ENCODE measurements at regions not wholly inside any gene's neighbourhood (a gene's known extent, or its start where the extent isn't known, plus 50 kb on each side); places are given as distances from the start of the nearest gene placed in this dataset.
"Not testable (repeated sequence)": the region's sequence is repeated elsewhere in the genome, so short reads cannot be mapped to it uniquely, and the experiment has no call there.

DNA sequence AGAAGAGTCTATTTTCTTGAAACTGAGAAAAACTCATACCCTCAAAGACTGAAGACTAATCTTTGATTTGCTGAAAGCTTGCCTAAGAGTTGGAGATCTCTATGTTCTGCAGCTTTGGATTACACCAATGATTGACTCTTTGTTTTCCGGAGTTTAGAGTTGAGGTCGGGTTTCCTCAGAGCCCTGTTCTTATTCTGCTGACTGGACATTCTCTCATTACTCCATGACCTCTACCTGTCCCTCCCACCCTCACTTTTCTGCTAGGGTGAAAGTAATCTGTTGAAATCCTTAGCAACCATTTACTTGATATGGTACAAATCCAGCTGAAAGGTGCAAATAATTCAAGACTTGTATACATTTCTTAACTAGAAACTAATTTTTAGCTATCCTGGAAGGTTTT is 421.5 kb upstream of the FRG1 start:
- WGBS = 86% methylated on average over 2 of the region's 2 CpGs
- no peaks in the 10 kb centered on the region for H3K4me1 ChIP-seq
- no peaks in the 10 kb centered on the region for H3K9me3 ChIP-seq
- no peak overlapping the region for H3K4me3 ChIP-seq
- H3K27me3 ChIP-seq = no peaks in the 10 kb centered on the region
- H3K27ac ChIP-seq = no peak overlapping the region
- TF ChIP-seq CTCF (IDR thresholded peaks at IDR 0.05) = no peak
- TF ChIP-seq EP300 (IDR thresholded peaks at IDR 0.05) = no peak
- TF ChIP-seq POLR2A (IDR thresholded peaks at IDR 0.05) = no peak
- TF ChIP-seq POLR2AphosphoS5 (IDR thresholded peaks at IDR 0.05) = no peak
- DNase-seq (ENCODE audit: low spot score in 2 of 2) = no peak
- H3K36me3 ChIP-seq = no peaks in the 10 kb centered on the region

- 78% methylated on average over 3 of the region's 4 CpGs for WGBS
- no peak for DNase-seq (ENCODE audit: low spot score in 2 of 2)
- Histone ChIP-seq H3K27me3 (no peaks in the 10 kb centered on the region), H3K4me1 (no peaks in the 10 kb centered on the region), H3K4me3 (no peak overlapping the region), H3K9me3 (peaks cover 8% of the 10 kb centered on the region), H3K27ac (no peak overlapping the region), H3K36me3 (no peaks in the 10 kb centered on the region)
- no peak for TF ChIP-seq POLR2AphosphoS5 (IDR thresholded peaks at IDR 0.05)
- no peak for TF ChIP-seq CTCF (IDR thresholded peaks at IDR 0.05)
- no peak for TF ChIP-seq POLR2A (IDR thresholded peaks at IDR 0.05)
- TF ChIP-seq EP300 (IDR thresholded peaks at IDR 0.05) = no peak
Observed at GRCh38 chr4:189525304-189525703, 415.4 kb upstream of the FRG1 start.

DNA sequence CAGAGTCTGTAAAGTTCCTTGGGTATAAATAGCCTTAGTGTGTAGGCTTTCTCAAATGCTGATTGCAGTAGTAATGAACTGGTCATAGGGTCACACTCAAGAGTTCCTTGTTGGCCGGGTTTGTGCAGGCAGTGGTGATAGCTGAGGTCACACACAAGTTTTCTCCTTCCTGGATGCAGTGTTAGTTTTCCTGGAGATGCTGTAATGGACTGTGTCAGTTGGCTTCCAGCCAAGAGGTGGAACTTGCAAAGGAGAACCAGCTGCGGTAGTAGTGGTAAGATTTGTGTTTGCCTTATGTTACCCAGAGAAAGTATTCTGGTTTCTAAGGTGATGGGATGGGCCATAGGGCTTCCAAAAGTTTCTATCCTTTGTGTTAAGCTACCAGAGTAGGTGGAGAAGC is 409.8 kb upstream of the FRG1 start:
- no peaks in the 10 kb centered on the region for H3K27me3 ChIP-seq
- H3K27ac ChIP-seq = no peak overlapping the region
- no peak overlapping the region for H3K4me3 ChIP-seq
- H3K4me1 ChIP-seq = no peaks in the 10 kb centered on the region
- peaks cover 17% of the 10 kb centered on the region for H3K9me3 ChIP-seq
- 51% methylated on average over 2 of the region's 2 CpGs for WGBS
- no peak for DNase-seq (ENCODE audit: low spot score in 2 of 2)
- no peaks in the 10 kb centered on the region for H3K36me3 ChIP-seq
- TF ChIP-seq CTCF (IDR thresholded peaks at IDR 0.05) = no peak
- no peak for TF ChIP-seq POLR2A (IDR thresholded peaks at IDR 0.05)
- TF ChIP-seq EP300 (IDR thresholded peaks at IDR 0.05) = no peak
- TF ChIP-seq POLR2AphosphoS5 (IDR thresholded peaks at IDR 0.05) = no peak

DNA sequence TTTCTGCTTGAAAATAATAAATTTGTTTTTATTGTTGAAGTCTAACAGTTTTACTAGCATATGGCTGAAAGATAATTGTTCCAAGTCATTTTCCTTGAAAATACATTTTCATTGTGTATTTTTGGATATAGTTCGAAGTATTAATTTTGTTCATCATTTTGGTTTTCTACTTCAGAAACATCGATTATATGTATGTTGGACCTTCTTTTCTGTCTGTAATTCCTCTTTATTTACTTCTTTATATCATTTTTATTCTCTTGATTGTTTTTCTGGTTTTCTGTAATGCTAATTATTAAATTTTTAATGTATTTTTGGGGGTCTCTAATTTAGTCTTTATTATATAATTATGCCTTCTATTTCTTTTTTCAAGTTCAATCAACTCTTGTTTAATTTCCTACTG is 407.1 kb upstream of the FRG1 start:
- DNase-seq (ENCODE audit: low spot score in 2 of 2) = no peak
- WGBS = 91% methylated on average over 2 of the region's 2 CpGs

GRCh38 chr4:189547559-189547958 is 393.1 kb upstream of the FRG1 start:
- Histone ChIP-seq H3K27me3 (no peaks in the 10 kb centered on the region), H3K27ac (no peak overlapping the region), H3K4me3 (no peak overlapping the region), H3K36me3 (no peaks in the 10 kb centered on the region), H3K4me1 (no peaks in the 10 kb centered on the region), H3K9me3 (no peaks in the 10 kb centered on the region)
- WGBS = 85% methylated on average over 7 of the region's 7 CpGs
- no peak for DNase-seq (ENCODE audit: low spot score in 2 of 2)
- TF ChIP-seq POLR2AphosphoS5 (IDR thresholded peaks at IDR 0.05) = no peak

More for the DNA sequence above, 407.1 kb upstream of the FRG1 start:
- no peaks in the 10 kb centered on the region for H3K4me1 ChIP-seq
- H3K27ac ChIP-seq = no peak overlapping the region
- no peak overlapping the region for H3K4me3 ChIP-seq
- no peak for TF ChIP-seq CTCF (IDR thresholded peaks at IDR 0.05)
- TF ChIP-seq POLR2AphosphoS5 (IDR thresholded peaks at IDR 0.05) = no peak
- H3K36me3 ChIP-seq = no peaks in the 10 kb centered on the region
- H3K27me3 ChIP-seq = no peaks in the 10 kb centered on the region
- H3K9me3 ChIP-seq = peaks cover 18% of the 10 kb centered on the region

DNA sequence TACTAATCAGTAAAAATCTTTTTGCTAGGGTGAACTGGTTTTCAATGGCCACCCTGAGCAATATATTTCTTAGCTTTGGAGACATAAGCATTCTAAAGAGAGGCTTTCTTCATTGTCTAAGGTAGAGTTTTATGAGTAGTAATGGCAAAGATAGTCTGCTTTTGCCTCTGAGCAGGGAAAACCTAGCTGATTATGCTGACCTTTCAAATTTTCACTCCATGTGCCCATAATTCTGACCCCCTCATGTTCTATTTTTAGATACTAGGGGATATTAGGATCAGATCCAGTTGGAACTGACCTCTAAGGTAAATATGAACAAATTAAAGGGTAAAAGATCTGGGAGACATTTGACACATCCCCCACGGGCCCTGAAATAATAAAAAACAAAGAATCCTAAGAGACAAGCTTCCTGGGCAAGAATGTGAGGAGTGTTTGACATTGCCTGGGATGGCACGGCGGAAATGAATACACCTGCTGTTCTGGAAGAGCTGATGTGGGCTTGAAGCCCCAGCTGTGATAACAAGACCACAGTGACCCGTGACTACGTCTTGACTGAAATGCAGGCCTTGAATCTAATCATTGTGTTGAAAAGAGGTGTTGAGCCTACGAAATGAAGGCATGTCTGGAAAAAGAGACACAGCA is 392.1 kb upstream of the FRG1 start:
- H3K4me1 ChIP-seq = no peaks in the 10 kb centered on the region
- DNase-seq (ENCODE audit: low spot score in 2 of 2) = no peak
- WGBS = 73% methylated on average over 6 of the region's 6 CpGs

DNA sequence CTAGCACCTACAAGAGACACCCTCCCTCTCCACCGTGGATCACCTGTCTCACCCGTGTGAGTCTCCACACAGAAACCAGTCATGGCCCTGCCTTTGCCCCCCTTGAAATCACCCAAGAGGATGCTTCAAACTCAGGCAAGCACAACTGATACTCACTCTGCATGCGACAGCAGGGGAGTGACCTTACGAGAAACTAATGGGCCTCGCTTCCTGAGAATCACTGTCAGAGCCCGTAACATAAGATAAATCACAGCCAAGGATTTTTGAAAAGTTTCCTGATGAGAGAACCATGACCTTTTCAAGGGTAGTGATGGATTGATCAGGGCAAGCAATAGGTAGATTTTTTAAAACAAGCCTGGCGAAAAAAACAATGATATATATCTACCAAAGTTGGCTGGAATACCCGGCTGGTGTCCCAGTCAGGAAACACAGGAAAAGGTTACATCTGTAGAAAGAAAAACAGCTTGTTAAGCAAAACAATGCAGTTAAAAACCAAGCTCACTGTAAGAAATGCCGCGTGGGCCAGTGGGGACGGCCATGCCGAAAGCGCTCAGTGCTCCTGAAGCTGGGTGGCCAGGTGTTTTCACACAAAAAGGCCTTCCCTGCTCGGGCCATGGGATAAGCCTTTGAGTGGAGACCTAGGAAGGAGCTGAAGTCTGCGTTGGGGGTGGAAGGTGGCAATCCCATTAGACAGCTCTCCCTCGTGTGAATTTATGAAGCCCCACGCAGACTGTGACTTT is 388.6 kb upstream of the FRG1 start:
- not testable (repeated sequence) for DNase-seq (ENCODE audit: low spot score in 2 of 2); H3K36me3 ChIP-seq; H3K4me1 ChIP-seq; H3K27me3 ChIP-seq; H3K9me3 ChIP-seq; H3K27ac ChIP-seq; H3K4me3 ChIP-seq
- WGBS = 88% methylated on average over 17 of the region's 17 CpGs

More for the DNA sequence above, 392.1 kb upstream of the FRG1 start:
- Histone ChIP-seq H3K27ac (no peak overlapping the region), H3K4me3 (no peak overlapping the region), H3K36me3 (no peaks in the 10 kb centered on the region), H3K9me3 (no peaks in the 10 kb centered on the region), H3K27me3 (no peaks in the 10 kb centered on the region)
- TF ChIP-seq POLR2A (IDR thresholded peaks at IDR 0.05) (no peak), CTCF (IDR thresholded peaks at IDR 0.05) (no peak), POLR2AphosphoS5 (IDR thresholded peaks at IDR 0.05) (no peak), EP300 (IDR thresholded peaks at IDR 0.05) (no peak)

DNA sequence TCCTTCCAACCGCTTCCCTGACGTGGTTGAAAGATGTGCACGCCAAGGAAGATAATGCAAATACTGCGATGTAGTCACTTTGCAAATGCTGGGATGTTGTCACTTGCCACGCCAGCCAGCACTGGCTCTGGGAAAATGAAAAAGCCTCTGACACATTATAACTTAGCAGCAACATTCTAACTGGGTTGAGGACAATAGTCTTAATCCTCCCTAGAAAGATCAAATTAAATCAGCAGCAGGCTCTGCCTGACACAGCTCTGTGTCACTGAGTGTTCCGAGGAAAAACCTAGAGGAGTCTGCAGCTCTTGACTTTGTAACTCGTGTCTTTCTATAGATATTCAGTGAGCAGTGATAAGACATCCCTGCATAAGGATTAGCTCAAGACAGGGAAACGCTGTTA is 380.1 kb upstream of the FRG1 start:
- H3K4me3 ChIP-seq; H3K4me1 ChIP-seq; H3K27me3 ChIP-seq; H3K9me3 ChIP-seq; DNase-seq (ENCODE audit: low spot score in 2 of 2); H3K36me3 ChIP-seq; H3K27ac ChIP-seq: not testable (repeated sequence)
- 81% methylated on average over 8 of the region's 8 CpGs for WGBS
